SH-SY5Y (cell line): ENCODE measurements at regions not wholly inside any gene's neighbourhood (a gene's known extent, or its start where the extent isn't known, plus 50 kb on each side); places are given as distances from the start of the nearest gene placed in this dataset.

Experiments used
- GATA2 ChIP-seq: IDR thresholded peaks from 2 replicates; pipeline ENCODE4 v1.6.1; 2011; ENCODE audit warnings: mild to moderate bottlenecking, low read depth, low read length
- GATA3 ChIP-seq: IDR thresholded peaks from 2 replicates; pipeline ENCODE4 v1.6.1; 2011; ENCODE audit warnings: low read depth, mild to moderate bottlenecking, low read length, moderate library complexity

- TF ChIP-seq GATA2 (no peak), GATA3 (no peak)
These were observed 428.1 kb downstream of the FLRT2 start for GRCh38 chr14:85958069-85958468.
